HCT116 (cell line): ENCODE measurements at regions not wholly inside any gene's neighbourhood (a gene's known extent, or its start where the extent isn't known, plus 50 kb on each side); places are given as distances from the start of the nearest gene placed in this dataset.

ENCODE experiments used
- CTCF ChIP-seq, 3 experiments: fragments of 200-600 bp in 1 of 3; sonication (generic) in 1 of 3; IDR thresholded peaks in 2 of 3; conservative IDR thresholded peaks in 1 of 3; 2 replicates each; pipeline ENCODE4 v1.5.1; 2012 to 2017; ENCODE audit warnings: low read depth in 2 of 3, low read length in 2 of 3, antibody characterized with exemption in 1 of 3, borderline replicate concordance in 1 of 3, control low read depth in 1 of 3, mild to moderate bottlenecking in 1 of 3, mixed read lengths in 1 of 3, mixed run types in 1 of 3, moderate library complexity in 1 of 3; ENCODE audit not compliant: insufficient read depth in 1 of 3
- POLR2A ChIP-seq: IDR thresholded peaks from 2 replicates; pipeline ENCODE4 v1.7.0; 2011; ENCODE audit warnings: borderline replicate concordance; ENCODE audit not compliant: insufficient read depth, insufficient read length; ENCODE audit errors: extremely low read depth
- TCF7L2 ChIP-seq: IDR thresholded peaks from 2 replicates; pipeline ENCODE4 v1.7.0; 2011; ENCODE audit warnings: borderline replicate concordance, inconsistent platforms; ENCODE audit not compliant: insufficient read depth, insufficient read length; ENCODE audit errors: extremely low read depth
- YY1 ChIP-seq: IDR thresholded peaks from 2 replicates; pipeline ENCODE4 v1.6.1; 2011; ENCODE audit warnings: low read length, low read depth, moderate library complexity, mild to moderate bottlenecking; ENCODE audit not compliant: insufficient replicate concordance; ENCODE audit errors: extremely low read depth

GRCh38 chr9:26221290-26221689 is 543.0 kb upstream of the TUSC1 start:
- no peak for TF ChIP-seq POLR2A
- no peak for TF ChIP-seq TCF7L2
- TF ChIP-seq YY1: no peak
- TF ChIP-seq CTCF (IDR thresholded peaks at IDR 0.05 in 2 of 3, conservative IDR thresholded peaks at IDR 0.05 in 1 of 3; ENCODE audit: borderline replicate concordance in 1 of 3, insufficient read depth in 1 of 3, low read depth in 2 of 3, low read length in 2 of 3): no peak
